Prostate gland (tissue), 2 donors: ENCODE measurements at regions not wholly inside any gene's neighbourhood (a gene's known extent, or its start where the extent isn't known, plus 50 kb on each side); places are given as distances from the start of the nearest gene placed in this dataset.

Source experiments
- POLR2AphosphoS5 ChIP-seq: sonication (generic); formaldehyde crosslinking; IDR thresholded peaks from one replicate; pipeline ENCODE4 v1.6.1; 2017; ENCODE audit warnings: antibody characterized with exemption
- TF ChIP-seq, protein P1 (sequence below), 4 experiments: fragments of 200-600 bp in 2 of 4; fragments of 450-650 bp in 2 of 4; sonication (generic) in 2 of 4; IDR thresholded peaks; 1 replicate in 3 of 4; 2 replicates in 1 of 4; pipeline ENCODE4 v1.5.1; 2016 to 2019; ENCODE audit warnings: antibody characterized with exemption in 4 of 4, mild to moderate bottlenecking in 2 of 4, moderate library complexity in 2 of 4

DNA sequence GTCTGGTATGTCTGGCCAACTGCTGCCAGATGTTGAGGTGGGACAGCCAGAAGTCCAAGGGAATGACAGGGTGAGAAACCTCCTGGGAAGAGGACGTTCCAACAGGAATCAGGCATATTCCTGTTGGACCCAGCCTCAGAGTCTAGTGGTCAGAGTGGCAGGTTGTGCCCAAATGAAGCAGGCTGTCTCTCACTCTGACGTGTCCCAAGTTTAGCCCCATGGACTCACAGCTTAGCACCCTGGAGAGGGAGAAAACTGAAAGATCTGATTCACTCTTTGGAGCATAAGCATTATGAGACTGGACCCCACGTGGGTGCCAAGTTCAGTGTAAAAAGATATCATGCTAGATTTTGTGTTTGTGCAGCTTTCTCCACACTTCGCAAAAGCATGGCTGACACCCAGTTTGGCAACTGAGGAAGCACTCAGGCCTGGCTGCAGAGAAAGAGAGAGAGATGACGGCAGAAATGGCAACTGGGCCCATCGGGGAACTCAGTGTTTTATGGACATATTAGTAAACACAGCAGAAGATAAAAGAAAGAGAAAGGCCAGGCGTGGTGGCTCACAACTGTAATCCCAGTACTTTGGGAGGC is 88.2 kb upstream of the LMCD1 start:
- TF ChIP-seq, protein P1, sequence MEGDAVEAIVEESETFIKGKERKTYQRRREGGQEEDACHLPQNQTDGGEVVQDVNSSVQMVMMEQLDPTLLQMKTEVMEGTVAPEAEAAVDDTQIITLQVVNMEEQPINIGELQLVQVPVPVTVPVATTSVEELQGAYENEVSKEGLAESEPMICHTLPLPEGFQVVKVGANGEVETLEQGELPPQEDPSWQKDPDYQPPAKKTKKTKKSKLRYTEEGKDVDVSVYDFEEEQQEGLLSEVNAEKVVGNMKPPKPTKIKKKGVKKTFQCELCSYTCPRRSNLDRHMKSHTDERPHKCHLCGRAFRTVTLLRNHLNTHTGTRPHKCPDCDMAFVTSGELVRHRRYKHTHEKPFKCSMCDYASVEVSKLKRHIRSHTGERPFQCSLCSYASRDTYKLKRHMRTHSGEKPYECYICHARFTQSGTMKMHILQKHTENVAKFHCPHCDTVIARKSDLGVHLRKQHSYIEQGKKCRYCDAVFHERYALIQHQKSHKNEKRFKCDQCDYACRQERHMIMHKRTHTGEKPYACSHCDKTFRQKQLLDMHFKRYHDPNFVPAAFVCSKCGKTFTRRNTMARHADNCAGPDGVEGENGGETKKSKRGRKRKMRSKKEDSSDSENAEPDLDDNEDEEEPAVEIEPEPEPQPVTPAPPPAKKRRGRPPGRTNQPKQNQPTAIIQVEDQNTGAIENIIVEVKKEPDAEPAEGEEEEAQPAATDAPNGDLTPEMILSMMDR (IDR thresholded peaks at IDR 0.05), result no peak
- TF ChIP-seq POLR2AphosphoS5, result no peak
